GM12874 (cell line): ENCODE measurements at regions not wholly inside any gene's neighbourhood (a gene's known extent, or its start where the extent isn't known, plus 50 kb on each side); places are given as distances from the start of the nearest gene placed in this dataset.

Experiments
- CTCF ChIP-seq: IDR thresholded peaks from 2 replicates; pipeline ENCODE4 v1.5.1; 2011; ENCODE audit warnings: low read depth, mild to moderate bottlenecking, control low read depth, low read length, moderate library complexity; ENCODE audit not compliant: insufficient read depth

GRCh38 chr16:17529982-17530760 is 59.4 kb upstream of the XYLT1 start:
- no peak for TF ChIP-seq CTCF

GRCh38 chr16:17526956-17527937 is 56.5 kb upstream of the XYLT1 start:
- TF ChIP-seq CTCF = no peak

- TF ChIP-seq CTCF = no peak
These were observed 53.9 kb upstream of the XYLT1 start for GRCh38 chr16:17524656-17525055.

GRCh38 chr16:17520561-17520960 is 49.8 kb upstream of the XYLT1 start:
- TF ChIP-seq CTCF = no peak
